ENCODE measurements at regions not wholly inside any gene's neighbourhood (a gene's known extent, or its start where the extent isn't known, plus 50 kb on each side); places are given as distances from the start of the nearest gene placed in this dataset.

- ATAC-seq, result no peak
- H3K4me3 ChIP-seq, result no peak overlapping the region
- H3K27me3 ChIP-seq, result no peaks in the 10 kb centered on the region
- no peaks in the 10 kb centered on the region for H3K36me3 ChIP-seq
- intact Hi-C loops (cut with DNase I), result no loop called here
- H3K27ac ChIP-seq, result no peak overlapping the region
- no peaks in the 10 kb centered on the region for H3K4me1 ChIP-seq
- H3K9me3 ChIP-seq, result no peaks in the 10 kb centered on the region
- TF ChIP-seq CTCF (IDR thresholded peaks at IDR 0.05), result no peak
- no peak for TF ChIP-seq POLR2A (IDR thresholded peaks at IDR 0.05)
- DNase-seq, result no peak
- WGBS (ENCODE audit: insufficient coverage, low coverage, low lambda C conversion rate, missing lambda C conversion rate), result 48% methylated on average over 2 of the region's 2 CpGs
Observed at GRCh38 chr15:98233873-98234272, 273.4 kb downstream of the ARRDC4 start.

DNA sequence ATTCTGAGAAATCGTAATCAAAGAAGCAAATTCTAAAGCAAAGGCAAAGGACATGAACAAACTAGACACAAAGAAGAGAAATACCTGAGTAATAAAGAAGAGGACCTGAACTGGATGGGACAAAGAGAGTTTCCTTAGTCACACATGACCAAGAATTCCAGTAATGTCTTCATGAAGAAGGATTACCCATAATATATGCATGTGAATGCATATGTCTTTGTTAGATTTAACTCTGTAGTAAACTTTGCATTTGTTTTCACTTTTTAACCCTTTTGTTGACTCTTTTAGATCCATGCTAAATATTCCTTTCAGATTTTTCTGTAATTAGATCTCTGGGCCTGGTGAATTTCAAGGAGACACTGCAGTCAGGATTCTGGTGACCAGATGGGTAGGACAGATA, 279.8 kb downstream of the ARRDC4 start:
- no peak for ATAC-seq
- Histone ChIP-seq H3K27me3 (peaks cover 0 to 5% of the 10 kb centered on the region in 2 donors), H3K4me1 (no peaks in the 10 kb centered on the region), H3K9me3 (no peaks in the 10 kb centered on the region), H3K36me3 (no peaks in the 10 kb centered on the region), H3K27ac (no peak overlapping the region), H3K4me3 (no peak overlapping the region)
- no peak for TF ChIP-seq POLR2A (IDR thresholded peaks at IDR 0.05)
- TF ChIP-seq CTCF (IDR thresholded peaks at IDR 0.05), result no peak
- intact Hi-C loops (cut with DNase I), result no loop called here
- DNase-seq, result no peak
- 0% methylated on average over 1 of the region's 1 CpG for WGBS (ENCODE audit: insufficient coverage, low coverage, low lambda C conversion rate, missing lambda C conversion rate)

DNA sequence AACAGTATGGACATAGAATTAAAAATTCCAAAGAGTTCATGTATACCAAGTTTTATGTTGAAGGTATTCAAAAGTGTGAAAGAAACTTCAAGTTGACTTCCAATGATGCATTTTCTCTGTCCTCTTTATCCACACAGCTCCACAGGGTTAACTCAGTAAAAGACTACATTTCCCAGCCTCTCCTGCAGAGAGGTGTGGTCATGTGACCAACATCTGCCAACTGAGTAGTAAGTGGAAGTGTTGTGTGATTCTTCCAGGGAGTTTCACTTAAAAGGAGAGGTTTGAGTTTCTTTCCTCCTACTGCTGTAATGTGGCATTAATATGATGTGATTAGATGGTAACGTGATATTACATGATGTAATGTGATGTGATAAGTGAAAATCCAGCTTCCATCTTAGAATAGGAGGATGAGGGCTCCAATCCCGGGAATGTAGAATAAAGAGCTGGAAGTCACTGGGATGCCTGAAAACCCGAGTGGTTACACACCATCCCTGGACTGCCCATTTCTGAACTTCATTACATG, 280.6 kb downstream of the ARRDC4 start:
- WGBS (ENCODE audit: insufficient coverage, low coverage, low lambda C conversion rate, missing lambda C conversion rate), result 55% methylated on average over 3 of the region's 3 CpGs
- TF ChIP-seq CTCF (IDR thresholded peaks at IDR 0.05), result no peak
- TF ChIP-seq POLR2A (IDR thresholded peaks at IDR 0.05), result no peak
- ATAC-seq (no peak), DNase-seq (no peak)
- H3K4me1 ChIP-seq, result no peaks in the 10 kb centered on the region
- H3K4me3 ChIP-seq, result no peak overlapping the region
- H3K9me3 ChIP-seq, result no peaks in the 10 kb centered on the region
- H3K27me3 ChIP-seq, result peaks cover 0 to 5% of the 10 kb centered on the region in 2 donors
- intact Hi-C loops (cut with DNase I), result no loop called here
- no peak overlapping the region for H3K27ac ChIP-seq
- no peaks in the 10 kb centered on the region for H3K36me3 ChIP-seq

- DNase-seq, result no peak
- Histone ChIP-seq H3K4me1 (no peaks in the 10 kb centered on the region), H3K27me3 (no peaks in the 10 kb centered on the region), H3K36me3 (no peaks in the 10 kb centered on the region), H3K27ac (no peak overlapping the region), H3K4me3 (no peak overlapping the region), H3K9me3 (peaks cover 0 to 2% (median 0%) of the 10 kb centered on the region in 4 donors)
- intact Hi-C loops (cut with DNase I), result no loop called here
- ATAC-seq, result no peak
- no peak for TF ChIP-seq POLR2A (IDR thresholded peaks at IDR 0.05)
- no peak for TF ChIP-seq CTCF (IDR thresholded peaks at IDR 0.05)
- WGBS (ENCODE audit: insufficient coverage, low coverage, low lambda C conversion rate, missing lambda C conversion rate), result 6% methylated on average over 2 of the region's 2 CpGs
Observed at GRCh38 chr15:98257290-98257689, 296.8 kb downstream of the ARRDC4 start.

DNA sequence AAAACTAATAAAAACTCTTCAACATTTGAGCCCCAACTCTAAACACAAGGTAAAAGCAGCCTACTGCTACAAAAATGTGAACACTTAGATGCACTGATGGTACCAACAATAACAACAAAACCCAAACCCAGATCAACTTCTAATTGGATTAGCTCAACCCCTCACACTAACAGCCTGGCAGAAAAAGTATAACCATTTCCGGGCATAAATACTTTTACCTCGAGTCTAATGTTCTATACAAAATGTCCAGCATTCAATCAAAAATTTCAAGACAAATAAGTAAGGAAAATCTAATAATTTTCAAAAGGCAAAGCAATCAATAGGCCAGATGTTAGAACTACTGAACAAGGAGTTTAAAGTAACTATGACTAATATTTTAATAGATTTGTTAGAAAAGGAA, 303.3 kb downstream of the ARRDC4 start:
- peaks cover 0 to 2% (median 0%) of the 10 kb centered on the region in 4 donors for H3K9me3 ChIP-seq
- 50% methylated on average over 2 of the region's 2 CpGs for WGBS (ENCODE audit: insufficient coverage, low coverage, low lambda C conversion rate, missing lambda C conversion rate)

More for the DNA sequence above, 303.3 kb downstream of the ARRDC4 start:
- no peak for ATAC-seq
- intact Hi-C loops (cut with DNase I), result no loop called here
- no peaks in the 10 kb centered on the region for H3K27me3 ChIP-seq
- H3K36me3 ChIP-seq, result no peaks in the 10 kb centered on the region
- no peak for TF ChIP-seq CTCF (IDR thresholded peaks at IDR 0.05)
- no peak for TF ChIP-seq POLR2A (IDR thresholded peaks at IDR 0.05)
- no peak overlapping the region for H3K4me3 ChIP-seq
- DNase-seq, result no peak
- H3K27ac ChIP-seq, result no peak overlapping the region
- H3K4me1 ChIP-seq, result no peaks in the 10 kb centered on the region
